ENCODE measurements at regions not wholly inside any gene's neighbourhood (a gene's known extent, or its start where the extent isn't known, plus 50 kb on each side); places are given as distances from the start of the nearest gene placed in this dataset.
"Not testable (repeated sequence)": the region's sequence is repeated elsewhere in the genome, so short reads cannot be mapped to it uniquely, and the experiment has no call there.

DNA sequence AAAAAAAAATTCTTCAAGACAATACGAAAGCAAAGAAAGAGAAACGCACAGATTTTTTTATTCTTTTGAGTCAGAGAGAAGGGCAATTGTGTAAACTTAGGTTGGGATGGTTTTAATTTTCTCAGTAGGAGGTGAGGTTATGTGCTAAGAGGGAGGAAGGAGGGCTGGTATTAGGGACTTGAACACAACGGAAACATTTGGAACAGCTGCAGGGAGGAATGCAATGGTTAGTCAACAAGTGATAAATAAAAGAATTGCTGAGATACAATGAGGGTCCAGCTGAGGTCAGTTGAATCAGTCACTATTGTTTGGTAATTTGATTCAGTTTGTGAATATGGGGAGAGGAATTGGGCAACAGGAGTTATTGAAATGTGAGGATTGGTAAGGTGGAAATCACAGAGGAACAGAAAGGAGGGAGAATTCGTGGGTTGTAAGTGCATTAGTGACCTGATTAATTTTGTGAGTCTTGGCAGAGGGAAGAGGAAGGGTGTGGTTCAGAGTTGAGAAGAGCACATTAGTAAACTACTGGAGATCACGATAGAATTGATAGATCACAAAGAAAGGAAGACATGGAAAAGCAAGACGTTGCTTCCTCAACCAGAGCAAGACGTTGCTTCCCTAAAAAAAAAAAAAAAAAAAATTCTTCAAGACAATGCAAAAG is 499.5 kb upstream of the SPRY2 start:
- DNase-seq (ENCODE audit: low read depth in 2 of 2), result no peak

DNA sequence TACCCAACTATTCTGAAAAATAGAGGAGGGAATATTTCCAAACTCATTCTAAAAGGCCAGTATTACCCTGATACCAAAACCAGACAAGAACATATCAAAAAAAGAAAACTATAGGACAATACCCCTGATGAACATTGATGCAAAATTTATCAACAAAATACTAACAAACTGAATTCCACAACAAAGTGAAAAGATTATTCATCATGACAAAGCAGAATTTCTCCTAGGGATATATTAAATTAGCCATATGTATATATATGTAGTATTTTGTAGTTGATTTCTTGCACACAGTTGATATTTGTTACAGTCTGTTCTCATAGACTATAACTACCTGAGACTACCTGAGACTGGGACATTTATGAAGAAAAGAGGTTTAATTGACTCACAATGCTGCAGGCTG is 495.0 kb upstream of the SPRY2 start:
- no peak for DNase-seq (ENCODE audit: low read depth in 2 of 2)

DNA sequence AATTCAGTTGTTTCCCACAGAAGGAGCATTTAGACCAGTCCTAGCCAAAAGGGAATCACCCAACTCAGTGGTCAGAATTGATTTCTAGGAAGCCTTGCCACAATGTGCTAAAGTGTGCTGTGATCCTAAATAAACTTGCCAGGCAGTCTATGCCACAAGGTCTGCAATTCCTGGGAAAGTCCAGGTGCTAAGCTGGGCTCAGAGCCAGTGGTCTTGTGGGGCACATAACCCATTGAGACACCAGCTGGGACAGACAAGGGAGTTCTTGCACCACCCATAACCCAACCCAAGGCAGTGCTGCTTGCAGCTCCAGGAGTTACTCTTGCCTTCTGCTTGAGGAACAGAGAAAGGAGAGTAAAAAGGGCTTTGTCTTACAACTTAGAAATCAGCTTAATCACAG is 489.5 kb upstream of the SPRY2 start:
- no peak for DNase-seq (ENCODE audit: low read depth in 2 of 2)

DNA sequence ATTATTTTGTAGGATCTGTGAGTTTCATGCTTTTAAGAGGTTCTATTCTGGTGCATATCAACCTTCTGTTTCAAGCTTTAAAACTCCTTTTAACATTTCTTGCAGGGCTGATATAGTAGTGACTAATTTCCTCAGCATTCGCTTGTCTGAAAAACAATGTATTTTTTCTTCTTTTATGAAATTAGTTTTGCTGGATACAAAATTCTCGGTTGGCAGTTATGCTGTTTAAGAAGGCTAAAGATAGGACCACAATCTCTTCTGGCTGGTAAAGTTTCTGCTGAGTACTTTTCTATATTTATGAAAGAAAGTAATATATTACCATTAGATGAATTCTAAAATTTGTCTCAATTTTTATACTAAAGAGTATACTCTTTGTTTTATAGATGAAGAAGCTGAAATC is 487.8 kb upstream of the SPRY2 start:
- DNase-seq (ENCODE audit: low read depth in 2 of 2), result no peak

DNA sequence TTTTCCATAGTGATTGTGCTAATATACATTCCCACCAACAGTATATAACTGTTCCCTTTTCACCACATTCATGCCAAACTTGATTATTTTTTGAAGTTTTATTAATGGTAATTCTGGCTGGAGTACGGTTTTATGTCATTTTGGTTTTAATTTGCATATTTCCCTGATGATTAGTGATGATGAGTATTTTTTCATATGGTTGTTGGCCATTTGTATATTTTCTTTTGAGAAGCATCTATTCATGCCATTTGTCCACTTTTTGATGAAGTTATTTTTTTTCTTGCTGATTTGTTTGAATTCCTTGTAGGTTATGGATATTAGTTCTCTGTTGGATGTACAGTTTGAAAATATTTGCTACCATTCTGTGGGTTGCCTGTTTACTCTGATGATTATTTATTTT is 484.4 kb upstream of the SPRY2 start:
- no peak for DNase-seq (ENCODE audit: low read depth in 2 of 2)

DNA sequence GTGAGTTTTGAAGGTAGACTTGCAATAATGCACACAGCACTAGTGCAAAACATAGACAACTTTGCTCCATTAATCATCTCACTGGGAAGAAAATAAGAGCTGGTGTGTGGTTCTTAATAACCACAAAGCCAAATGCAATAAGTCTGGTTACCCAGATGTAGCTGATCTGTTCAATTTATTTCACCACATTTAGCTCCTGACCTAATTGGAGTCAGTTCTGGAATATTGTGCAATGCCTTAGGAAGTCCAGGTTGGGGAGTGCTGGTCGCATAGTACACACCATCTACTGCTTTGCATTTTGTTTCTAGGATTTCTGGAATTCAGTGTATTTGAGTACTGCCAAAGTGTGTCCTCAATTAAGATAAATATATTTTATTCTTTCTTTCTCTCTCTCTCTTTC is 483.3 kb upstream of the SPRY2 start:
- no peak for DNase-seq (ENCODE audit: low read depth in 2 of 2)

DNA sequence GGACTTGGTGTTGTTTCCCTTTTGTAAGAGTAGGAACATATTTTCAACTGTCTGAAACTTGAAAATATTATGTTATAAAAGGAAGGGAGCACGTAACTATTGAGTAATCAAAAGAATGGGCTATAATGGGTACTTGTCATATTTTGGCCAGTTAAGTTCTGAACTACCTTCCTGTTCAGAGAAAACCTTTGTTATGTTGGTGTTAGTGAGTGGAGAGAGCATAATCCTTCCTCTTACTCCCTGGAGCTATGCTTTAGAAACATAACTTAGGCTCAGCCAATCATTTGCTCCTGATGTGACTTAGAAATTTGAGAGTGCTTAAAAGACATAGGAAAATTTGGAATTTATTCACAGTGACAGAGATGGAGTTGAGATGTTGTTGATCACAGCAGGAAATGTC is 482.5 kb upstream of the SPRY2 start:
- no peak for DNase-seq (ENCODE audit: low read depth in 2 of 2)

DNA sequence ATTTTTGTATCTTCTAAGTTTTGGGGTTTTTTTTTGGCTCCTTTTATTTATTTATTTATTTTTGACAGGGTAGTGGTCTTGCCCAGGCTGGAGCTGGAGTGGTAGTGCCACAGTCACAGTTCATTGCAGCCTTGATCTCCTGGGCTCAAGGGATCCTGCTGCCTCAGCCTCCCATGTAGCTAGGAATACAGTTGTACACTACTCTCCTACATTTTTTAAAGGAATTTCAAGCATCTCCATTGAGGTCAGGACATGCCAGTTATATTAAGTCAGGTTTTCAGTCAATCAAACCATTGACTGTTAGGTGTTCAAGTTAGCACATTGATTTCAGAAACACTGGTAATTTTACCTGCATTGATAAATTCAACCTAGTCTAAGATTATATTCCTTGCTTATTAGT is 480.5 kb upstream of the SPRY2 start:
- DNase-seq (ENCODE audit: low read depth in 2 of 2), result no peak

DNA sequence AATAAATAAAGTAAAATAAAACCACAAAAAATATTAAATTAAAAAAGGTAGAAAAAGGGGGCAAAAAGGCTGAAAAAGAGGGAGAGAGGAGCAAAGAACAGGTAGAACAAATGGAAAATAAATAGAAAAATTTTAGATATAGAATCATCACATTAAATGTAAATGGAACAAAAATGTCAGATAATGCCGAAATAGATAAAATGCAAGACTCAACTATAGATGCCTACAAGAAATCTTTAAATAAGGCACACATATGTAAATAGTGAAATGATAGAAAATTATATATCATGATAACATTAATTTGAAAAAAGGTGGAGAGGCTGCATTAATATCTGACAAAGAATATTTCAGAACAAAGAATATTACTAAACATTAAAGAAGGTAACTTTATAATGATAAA is 477.1 kb upstream of the SPRY2 start:
- DNase-seq (ENCODE audit: low read depth in 2 of 2), result no peak

DNA sequence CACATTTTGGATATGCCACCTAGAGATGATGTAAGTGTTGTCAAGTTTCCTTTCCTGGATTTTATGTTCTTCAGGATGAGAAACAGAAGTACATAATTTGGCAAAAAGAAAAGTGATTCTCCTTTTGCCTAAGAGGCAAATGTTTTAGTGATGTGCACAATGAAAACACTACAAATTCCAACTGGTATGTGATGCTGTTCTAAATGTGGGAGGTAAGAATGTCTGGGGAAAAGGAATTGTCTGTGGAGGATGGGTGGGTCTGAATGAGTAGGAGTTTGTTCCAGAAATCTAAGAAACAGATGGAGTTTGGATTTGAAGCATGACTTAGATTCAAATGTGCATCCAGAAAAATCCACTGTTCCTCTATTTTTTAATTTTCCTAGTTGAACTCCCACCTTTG is 473.6 kb upstream of the SPRY2 start:
- no peak for DNase-seq (ENCODE audit: low read depth in 2 of 2)

DNA sequence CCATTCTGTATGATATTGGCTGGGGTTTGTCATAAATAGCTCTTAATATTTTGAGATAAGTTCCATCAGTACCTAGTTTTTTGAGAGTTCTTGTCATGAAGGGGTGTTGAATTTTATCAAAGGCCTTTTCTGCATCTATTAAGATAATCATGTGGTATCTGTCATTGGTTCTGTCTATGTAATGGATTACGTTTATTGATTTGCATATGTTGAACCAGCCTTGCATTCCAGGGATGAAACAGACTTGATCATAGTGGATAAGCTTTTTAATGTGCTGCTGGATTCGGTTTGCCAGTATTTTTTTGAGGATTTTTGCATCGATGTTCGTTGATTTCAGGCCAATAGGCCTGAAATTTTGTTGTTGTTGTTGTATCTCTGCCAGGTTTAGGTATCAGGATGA is 469.4 kb upstream of the SPRY2 start:
- not testable (repeated sequence) for DNase-seq (ENCODE audit: low read depth in 2 of 2)

DNA sequence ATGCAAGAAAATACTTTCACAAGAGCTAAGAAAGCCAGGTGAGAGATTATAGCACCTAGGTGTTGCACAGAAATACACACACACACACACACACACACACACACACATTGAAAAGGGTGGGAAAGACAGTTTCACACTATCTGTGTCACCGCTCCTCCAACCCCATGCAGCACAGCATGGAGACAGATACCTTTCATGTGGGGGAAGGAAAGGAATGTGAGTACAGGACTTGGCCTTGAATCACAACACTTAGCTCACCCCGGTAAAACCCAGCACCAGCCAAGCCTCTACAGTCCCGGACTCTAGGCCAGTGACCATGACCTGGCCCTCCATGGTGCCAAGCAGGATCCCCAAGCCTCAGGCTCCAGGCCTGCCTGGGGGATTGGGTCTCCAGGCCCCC is 462.0 kb upstream of the SPRY2 start:
- DNase-seq (ENCODE audit: low read depth in 2 of 2), result no peak

DNA sequence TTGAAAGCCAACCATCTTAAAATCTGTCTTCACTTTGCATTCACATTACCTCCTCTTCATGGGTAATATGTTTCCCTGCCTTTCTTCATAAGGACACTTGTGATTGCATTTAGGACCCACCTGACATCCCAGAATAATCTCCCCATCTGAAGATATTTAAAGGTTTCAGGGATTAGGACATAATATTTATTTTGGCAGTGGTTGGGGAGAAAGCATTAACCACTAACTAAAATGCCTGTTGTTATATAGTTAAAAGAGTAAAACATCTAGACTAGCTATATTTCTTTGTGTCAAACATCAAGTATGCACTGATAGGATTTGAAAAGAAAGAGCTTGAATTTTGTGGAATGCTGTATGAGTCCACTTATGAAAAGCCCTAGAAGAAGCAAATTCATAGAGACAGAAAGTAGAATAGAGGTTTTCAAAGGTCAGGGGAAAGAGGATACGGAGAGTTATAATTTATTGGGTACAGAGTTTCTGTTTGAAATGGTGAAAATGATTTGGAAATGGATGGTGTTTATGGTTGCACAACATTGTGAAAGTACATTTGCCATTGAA is 457.7 kb upstream of the SPRY2 start:
- DNase-seq (ENCODE audit: low read depth in 2 of 2), result no peak

DNA sequence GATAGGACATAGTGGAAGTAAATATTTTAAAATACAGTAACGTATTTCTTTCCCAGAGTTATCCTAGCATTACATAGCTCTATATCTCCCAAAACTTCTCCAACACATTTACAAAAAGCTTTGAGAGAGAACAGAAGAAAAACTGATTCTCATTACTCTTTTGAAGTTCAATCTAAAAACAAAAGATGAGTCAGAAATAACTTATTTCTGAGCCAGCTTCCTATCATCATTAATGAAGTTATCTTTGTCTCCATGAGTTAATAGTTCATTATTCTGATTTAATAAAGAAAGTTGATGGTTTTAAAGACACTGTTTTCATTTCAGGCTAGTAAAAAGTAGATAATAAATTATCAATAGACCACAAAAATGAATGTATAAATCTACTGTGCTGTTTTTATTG is 446.7 kb upstream of the SPRY2 start:
- no peak for DNase-seq (ENCODE audit: low read depth in 2 of 2)

DNA sequence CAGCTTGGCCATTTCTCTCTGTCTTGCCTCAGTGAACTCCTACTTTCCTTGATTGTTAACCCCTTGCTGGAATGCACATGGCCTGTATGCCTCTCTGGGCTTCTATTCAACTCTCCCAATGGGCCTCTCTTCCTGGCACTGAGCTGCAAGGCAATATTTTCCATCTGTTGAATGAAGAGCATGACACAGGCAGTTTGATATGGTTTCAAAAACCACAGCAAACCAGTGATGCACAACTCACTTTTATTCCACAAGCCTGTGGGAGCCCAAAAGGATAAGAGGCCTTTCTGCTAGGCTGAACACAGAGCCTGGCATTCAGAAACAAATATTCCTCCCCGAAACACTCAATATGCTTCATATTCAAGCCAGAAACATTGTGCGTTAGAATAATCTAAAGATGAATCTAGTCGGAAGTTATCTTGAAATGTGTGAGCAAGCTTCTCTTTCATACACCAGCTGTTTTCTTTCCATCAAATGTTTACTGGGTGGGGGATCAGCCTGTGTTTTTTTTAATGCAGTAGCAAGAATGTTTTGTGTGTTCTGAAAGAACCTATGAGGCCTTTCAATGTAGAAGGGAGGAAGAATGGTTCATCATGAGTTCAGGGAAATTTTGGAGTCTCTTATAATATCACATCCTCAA is 443.1 kb upstream of the SPRY2 start:
- DNase-seq (ENCODE audit: low read depth in 2 of 2), result no peak

DNA sequence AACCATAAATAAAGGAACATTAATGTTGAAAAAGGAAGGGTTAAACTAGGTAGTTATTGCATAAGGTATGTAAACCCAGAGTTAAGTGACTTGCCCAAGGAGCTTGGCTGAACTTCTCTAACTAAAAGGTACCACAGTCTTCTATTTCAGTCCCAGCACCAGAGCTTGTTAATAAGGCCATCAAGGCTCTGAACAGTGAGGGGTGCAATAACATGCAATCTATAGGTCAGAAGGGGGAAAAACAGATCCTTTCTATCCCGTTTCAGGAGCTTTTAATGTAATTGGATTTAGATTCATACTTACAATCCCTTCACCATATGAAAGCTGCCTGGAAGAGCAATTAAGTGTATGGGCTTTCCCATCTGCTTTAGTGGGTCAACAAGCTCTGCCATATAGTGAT is 441.5 kb upstream of the SPRY2 start:
- no peak for DNase-seq (ENCODE audit: low read depth in 2 of 2)

DNA sequence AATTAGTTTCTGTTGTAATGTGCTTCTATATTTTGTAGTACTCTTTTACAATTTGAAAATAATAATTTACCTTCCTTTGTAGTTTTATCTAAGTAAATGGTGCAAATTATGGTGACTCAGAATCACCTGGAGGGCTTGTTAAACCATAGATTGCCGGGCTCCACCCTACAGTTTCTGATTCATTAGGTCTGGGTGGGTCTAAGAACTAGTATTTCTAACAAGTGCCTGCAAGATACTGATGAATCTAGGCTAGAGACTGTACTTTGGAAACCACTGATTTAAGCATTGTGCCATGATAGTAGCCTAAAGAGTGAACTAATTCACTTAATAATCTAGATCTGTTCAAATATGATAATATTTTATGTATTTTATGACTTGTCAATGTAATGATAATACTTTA is 437.4 kb upstream of the SPRY2 start:
- no peak for DNase-seq (ENCODE audit: low read depth in 2 of 2)

DNA sequence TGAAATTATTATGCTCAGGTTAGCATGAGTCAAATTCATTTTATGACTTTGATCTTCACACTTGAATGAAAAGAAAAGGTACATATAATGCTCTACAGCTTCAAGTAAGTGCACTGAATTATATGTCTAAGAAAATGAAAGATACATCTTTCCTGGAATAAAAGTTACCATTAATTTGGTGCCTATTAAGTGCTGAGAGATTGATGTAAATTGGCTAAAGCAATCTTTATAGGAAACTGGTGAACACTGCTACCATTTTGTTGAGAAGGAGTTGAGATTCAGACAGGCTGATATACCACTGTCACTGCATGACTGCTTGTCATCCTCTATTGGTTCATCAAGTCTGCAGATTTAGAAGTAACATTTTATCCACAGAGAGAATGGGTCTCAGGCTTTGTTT is 416.8 kb upstream of the SPRY2 start:
- DNase-seq (ENCODE audit: low read depth in 2 of 2), result no peak

DNA sequence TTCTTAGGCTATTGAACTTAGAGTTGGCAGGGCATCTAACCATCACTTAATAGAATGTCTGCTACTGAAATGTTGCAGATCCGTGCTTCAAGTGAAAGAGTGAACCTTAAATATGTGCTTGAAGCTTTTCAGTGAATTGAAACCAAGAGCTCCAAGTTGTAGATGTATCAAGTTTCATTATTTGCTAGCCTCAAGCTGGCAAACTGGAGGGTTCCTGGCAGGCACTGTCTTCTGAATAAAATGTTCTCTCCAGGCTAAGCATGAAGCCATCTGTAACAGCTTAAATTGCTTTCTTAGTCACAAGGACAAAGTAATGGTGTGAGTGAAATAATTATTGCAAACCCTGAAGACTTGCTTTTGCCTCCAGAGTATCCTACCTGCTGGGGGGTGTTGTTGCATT is 415.0 kb upstream of the SPRY2 start:
- no peak for DNase-seq (ENCODE audit: low read depth in 2 of 2)

DNA sequence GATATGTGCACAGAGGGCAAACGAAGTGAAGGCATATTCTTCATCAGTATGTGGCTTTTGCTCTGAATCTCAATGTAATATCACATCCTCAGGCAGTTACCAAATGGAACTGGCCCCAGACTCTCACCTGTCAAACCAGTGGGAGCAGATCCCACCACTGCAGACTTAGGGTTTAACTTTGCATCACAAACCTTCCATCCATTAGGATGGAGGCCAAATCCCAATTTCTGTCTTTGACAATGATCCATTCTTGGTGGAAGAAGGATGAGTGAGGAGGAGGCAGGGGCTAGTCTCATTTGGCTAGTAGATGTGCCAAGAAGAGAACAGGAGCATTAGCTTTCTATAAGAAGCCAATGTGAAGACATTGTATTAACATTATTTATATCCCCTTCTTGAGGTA is 413.5 kb upstream of the SPRY2 start:
- no peak for DNase-seq (ENCODE audit: low read depth in 2 of 2)

DNA sequence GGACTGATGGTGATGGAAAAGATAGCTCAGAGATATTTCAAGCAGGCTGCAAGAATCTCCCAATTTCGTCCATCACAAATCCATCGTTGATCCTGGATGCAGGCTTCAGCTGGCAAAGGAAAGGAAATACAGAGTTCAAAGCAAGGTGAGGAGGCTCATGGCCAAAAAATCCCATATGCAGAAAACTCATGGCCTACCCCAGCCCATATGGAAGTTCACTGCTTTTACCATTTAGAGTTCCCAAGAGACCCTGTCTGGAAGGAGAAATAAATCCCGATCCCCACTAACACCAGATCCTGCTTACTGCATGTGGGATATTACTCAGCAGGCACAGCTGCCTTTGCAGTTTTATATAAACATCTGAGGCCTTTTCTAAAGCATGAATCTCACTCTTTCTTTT is 412.9 kb upstream of the SPRY2 start:
- DNase-seq (ENCODE audit: low read depth in 2 of 2), result no peak

DNA sequence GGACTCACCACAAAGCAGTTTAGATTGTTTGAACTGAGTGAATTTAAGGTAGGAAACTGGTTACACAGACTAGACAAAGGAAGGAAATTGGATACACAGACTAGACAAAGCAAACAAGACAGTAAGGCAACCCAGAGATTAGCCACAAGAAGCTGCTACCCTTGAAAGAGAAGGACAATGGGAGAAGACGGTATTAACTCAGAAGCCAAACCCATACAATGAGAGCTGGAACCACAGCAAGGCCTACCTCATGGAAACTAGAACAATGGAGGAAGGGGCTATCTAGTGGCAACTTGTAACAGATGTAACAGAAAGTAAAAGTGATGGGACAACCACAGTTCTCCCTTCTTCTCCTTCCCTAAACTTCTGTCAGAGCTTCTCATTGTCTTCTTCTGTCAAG is 410.9 kb upstream of the SPRY2 start:
- no peak for DNase-seq (ENCODE audit: low read depth in 2 of 2)

DNA sequence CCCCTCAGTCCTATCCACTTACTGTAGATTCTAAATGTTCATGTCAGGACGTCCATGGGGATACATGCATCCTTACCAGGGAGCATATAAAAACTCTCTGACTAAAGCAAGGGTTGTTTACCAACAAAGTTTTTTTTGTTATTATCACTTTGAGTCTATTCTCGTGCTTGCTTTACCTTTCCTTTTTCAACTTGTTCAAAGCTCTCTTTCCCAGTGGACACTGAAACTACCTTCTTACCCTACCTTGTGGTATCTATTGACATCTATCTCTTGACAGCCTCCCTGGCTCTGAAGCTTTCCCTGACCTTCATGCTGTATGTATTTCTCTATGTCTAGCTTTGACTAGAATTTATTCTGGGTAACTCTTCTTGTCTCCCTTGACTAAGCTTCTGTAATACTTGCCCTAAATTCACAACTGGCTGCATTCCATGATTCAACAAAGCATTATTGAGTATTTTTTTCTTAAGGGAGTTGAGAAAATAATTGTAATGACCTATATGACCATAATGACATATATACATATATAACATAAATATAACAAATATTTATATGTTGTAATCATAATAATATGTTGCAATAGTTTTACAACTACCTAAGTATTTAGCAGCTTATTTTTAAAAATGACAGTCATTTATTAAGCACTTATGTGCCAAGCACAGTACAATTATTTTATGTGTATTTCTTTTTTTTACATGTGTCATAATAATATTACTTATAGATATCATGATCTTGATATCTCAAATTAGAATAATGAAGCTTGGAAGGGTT is 403.4 kb upstream of the SPRY2 start:
- DNase-seq (ENCODE audit: low read depth in 2 of 2), result no peak
